NCI-H128 (cell line): ENCODE measurements at regions not wholly inside any gene's neighbourhood (a gene's known extent, or its start where the extent isn't known, plus 50 kb on each side); places are given as distances from the start of the nearest gene placed in this dataset.

Source experiments
- DNase-seq: peaks from one replicate; lab custom pipeline; 2025; ENCODE audit not compliant: unreplicated experiment; lab: John Stamatoyannopoulos, UW

- no peak for DNase-seq
Measured at GRCh38 chr18:69109686-69110085, 291.0 kb upstream of the DOK6 start.

- DNase-seq, result no peak
Measured at GRCh38 chr18:69120833-69121232, 279.9 kb upstream of the DOK6 start.

GRCh38 chr18:69123421-69123820 is 277.3 kb upstream of the DOK6 start:
- DNase-seq, result no peak

- no peak for DNase-seq
Measured at GRCh38 chr18:69127873-69128500, 272.7 kb upstream of the DOK6 start.

GRCh38 chr18:69128566-69128965 is 272.1 kb upstream of the DOK6 start:
- no peak for DNase-seq

- DNase-seq, result no peak
Measured at GRCh38 chr18:69128978-69129377, 271.7 kb upstream of the DOK6 start.

- no peak for DNase-seq
Measured at GRCh38 chr18:69138088-69138487, 262.6 kb upstream of the DOK6 start.

GRCh38 chr18:69143084-69143483 is 257.6 kb upstream of the DOK6 start:
- DNase-seq, result no peak

- no peak for DNase-seq
Measured at GRCh38 chr18:69152436-69152835, 248.3 kb upstream of the DOK6 start.

- DNase-seq, result no peak
Measured at GRCh38 chr18:69157906-69158305, 242.8 kb upstream of the DOK6 start.

- no peak for DNase-seq
Measured at GRCh38 chr18:69158944-69159343, 241.7 kb upstream of the DOK6 start.

- DNase-seq, result no peak
Measured at GRCh38 chr18:69161383-69162028, 239.2 kb upstream of the DOK6 start.

- no peak for DNase-seq
Measured at GRCh38 chr18:69162649-69163048, 238.0 kb upstream of the DOK6 start.

- no peak for DNase-seq
Measured at GRCh38 chr18:69172046-69172445, 228.6 kb upstream of the DOK6 start.

GRCh38 chr18:69175681-69176080 is 225.0 kb upstream of the DOK6 start:
- DNase-seq, result no peak

GRCh38 chr18:69176741-69177140 is 223.9 kb upstream of the DOK6 start:
- DNase-seq, result no peak

GRCh38 chr18:69177702-69178101 is 223.0 kb upstream of the DOK6 start:
- no peak for DNase-seq

- no peak for DNase-seq
Measured at GRCh38 chr18:69186162-69186561, 214.5 kb upstream of the DOK6 start.

- no peak for DNase-seq
Measured at GRCh38 chr18:69196336-69196735, 204.4 kb upstream of the DOK6 start.

GRCh38 chr18:69205925-69206324 is 194.8 kb upstream of the DOK6 start:
- DNase-seq, result no peak

- no peak for DNase-seq
Measured at GRCh38 chr18:69208545-69208944, 192.1 kb upstream of the DOK6 start.

GRCh38 chr18:69209761-69210160 is 190.9 kb upstream of the DOK6 start:
- no peak for DNase-seq

GRCh38 chr18:69213842-69214241 is 186.8 kb upstream of the DOK6 start:
- no peak for DNase-seq
